Heart right ventricle (tissue), 16 donors: ENCODE measurements at regions not wholly inside any gene's neighbourhood (a gene's known extent, or its start where the extent isn't known, plus 50 kb on each side); places are given as distances from the start of the nearest gene placed in this dataset.

Experiments used
- ATAC-seq, 8 donors: fragments of 200-7000 bp; cut with Tn5 transposase; one replicate each; pipeline ENCODE4 v1.9.1; 2020; ENCODE audit warnings: mild to moderate bottlenecking in 8 of 8, moderate library complexity in 8 of 8, moderate number of reproducible peaks in 1 of 8
- DNase-seq, 2 donors: peaks; one replicate each; pipeline ENCODE4 v3.0.0-alpha.2; 2020
- H3K27ac ChIP-seq, 10 donors: fragments of 200-600 bp; sonication (generic) in 2 of 10; one replicate each; pipeline versions ENCODE4 v1.5.0 to v1.8.0; 2020 to 2022; ENCODE audit warnings: mild to moderate bottlenecking in 3 of 10
- H3K27me3 ChIP-seq, 7 donors: fragments of 200-600 bp; one replicate each; pipeline ENCODE4 v1.8.0; 2021 to 2022; ENCODE audit warnings: mild to moderate bottlenecking in 2 of 7
- H3K36me3 ChIP-seq, 9 donors: fragments of 200-600 bp; sonication (generic) in 1 of 9; one replicate each; pipeline versions ENCODE4 v1.5.0 to v1.8.0; 2020 to 2022; ENCODE audit warnings: mild to moderate bottlenecking in 2 of 9
- H3K4me1 ChIP-seq, 9 donors: fragments of 200-600 bp; sonication (generic) in 1 of 9; one replicate each; pipeline versions ENCODE4 v1.5.0 to v1.8.0; 2020 to 2022; ENCODE audit warnings: mild to moderate bottlenecking in 4 of 9
- H3K4me3 ChIP-seq, 10 donors: fragments of 200-600 bp; sonication (generic) in 2 of 10; one replicate each; pipeline versions ENCODE4 v1.5.0 to v1.8.0; 2020 to 2022; ENCODE audit warnings: mild to moderate bottlenecking in 7 of 10, moderate library complexity in 2 of 10
- H3K9me3 ChIP-seq, 11 donors: fragments of 200-600 bp in 10 of 11; sonication (generic) in 2 of 11; one replicate each; pipeline versions ENCODE4 v1.5.0 to v1.8.0; 2013 to 2022; ENCODE audit warnings: mild to moderate bottlenecking in 2 of 11, control low read depth in 1 of 11, moderate library complexity in 1 of 11
- WGBS, 2 donors: extraction: QIAGEN DNeasy Blood & Tissue Kit; methylation state at CpG; one replicate each; pipeline ENCODE4 v1.1.7; 2013; ENCODE audit warnings: inconsistent platforms in 1 of 2; 5-methylcytosine and 5-hydroxymethylcytosine counted together
- intact Hi-C, 10 donors: fragments of 100-400 bp; cut with DNase I; formaldehyde crosslinking; loops; one replicate each; pipeline versions ENCODE4 v1.11.1 to v1.14.2; 2022
- TF ChIP-seq, protein P1 (sequence below), 9 donors: fragments of 200-600 bp; sonication (generic) in 2 of 9; IDR thresholded peaks; one replicate each; pipeline versions ENCODE4 v1.5.0 to v1.8.0; 2021 to 2022; ENCODE audit warnings: antibody characterized with exemption in 9 of 9, mild to moderate bottlenecking in 5 of 9, moderate library complexity in 1 of 9
- donor health status: Arrhythmogenic right ventricular cardiomyopathy.
- donor health status: ischemic (EF 13 %, LVEDD 7.1; RV severe dilation, severe dysfunction).
- donor health status: healthy with polysubstance abuse.
- donor health status: DM: no; HTN: yes; CAD: no.
- donor health status: DM: no; HTN: no; CAD: no.
- donor health status: ischemic (EF 25% LVEDD 6.9; RV normal size, moderate dysfunction).
- donor health status: ischemic (EF 25% LVEDD 5.7; RV mildly dilated, moderate dysfunction).
- donor health status: healthy.
- donor health status: DM: yes; HTN: yes; CAD: no.
- donor health status: Ischemic cardiomyopathy.
- donor health status: ischemic (EF 35%, LVEDD 5.7; RV mildly dilated, moderate dysfunction).
- donor health status: nonischemic (EF 11% LVEDD 7.7; RV severe dilation, severe dysfunction).
- donor health status: DM: yes; HTN: yes; CAD: no.
- donor health status: PGD.
- donor health status: ischemic (EF 29% LVEDD 5.4; RV normal size, mild dysfunction).
- donor health status: nonischemic (EF 23%, LVEDD 6.1; RV moderate dilation, normal function).

- Histone ChIP-seq H3K36me3 (no peaks in the 10 kb centered on the region), H3K9me3 (peaks cover 0 to 32% (median 6%) of the 10 kb centered on the region in 11 donors), H3K27me3 (no peaks in the 10 kb centered on the region), H3K4me1 (peaks cover 0 to 9% (median 0%) of the 10 kb centered on the region in 9 donors), H3K27ac (no peak overlapping the region), H3K4me3 (no peak overlapping the region)
- 85 to 90% methylated on average over 2 of the region's 2 CpGs for WGBS, 2 donors
- no peak for ATAC-seq
- intact Hi-C loops = no loop called here
- no peak for DNase-seq
- TF ChIP-seq, protein P1, sequence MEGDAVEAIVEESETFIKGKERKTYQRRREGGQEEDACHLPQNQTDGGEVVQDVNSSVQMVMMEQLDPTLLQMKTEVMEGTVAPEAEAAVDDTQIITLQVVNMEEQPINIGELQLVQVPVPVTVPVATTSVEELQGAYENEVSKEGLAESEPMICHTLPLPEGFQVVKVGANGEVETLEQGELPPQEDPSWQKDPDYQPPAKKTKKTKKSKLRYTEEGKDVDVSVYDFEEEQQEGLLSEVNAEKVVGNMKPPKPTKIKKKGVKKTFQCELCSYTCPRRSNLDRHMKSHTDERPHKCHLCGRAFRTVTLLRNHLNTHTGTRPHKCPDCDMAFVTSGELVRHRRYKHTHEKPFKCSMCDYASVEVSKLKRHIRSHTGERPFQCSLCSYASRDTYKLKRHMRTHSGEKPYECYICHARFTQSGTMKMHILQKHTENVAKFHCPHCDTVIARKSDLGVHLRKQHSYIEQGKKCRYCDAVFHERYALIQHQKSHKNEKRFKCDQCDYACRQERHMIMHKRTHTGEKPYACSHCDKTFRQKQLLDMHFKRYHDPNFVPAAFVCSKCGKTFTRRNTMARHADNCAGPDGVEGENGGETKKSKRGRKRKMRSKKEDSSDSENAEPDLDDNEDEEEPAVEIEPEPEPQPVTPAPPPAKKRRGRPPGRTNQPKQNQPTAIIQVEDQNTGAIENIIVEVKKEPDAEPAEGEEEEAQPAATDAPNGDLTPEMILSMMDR (IDR thresholded peaks at IDR 0.05) = no peak
These were observed 402.6 kb upstream of the ZEB2 start for GRCh38 chr2:144922519-144922918.

GRCh38 chr2:144920755-144921530, 401.0 kb upstream of the ZEB2 start:
- no peaks in the 10 kb centered on the region for H3K27me3 ChIP-seq
- TF ChIP-seq, protein P1 (IDR thresholded peaks at IDR 0.05) = no peak
- H3K27ac ChIP-seq = no peak overlapping the region
- 93 to 94% methylated on average over 3 of the region's 3 CpGs for WGBS, 2 donors
- no peak overlapping the region for H3K4me3 ChIP-seq
- ATAC-seq (no peak), DNase-seq (no peak)
- H3K9me3 ChIP-seq = peaks cover 0 to 23% (median 4%) of the 10 kb centered on the region in 11 donors
- intact Hi-C loops = no loop called here
- H3K4me1 ChIP-seq = peaks cover 0 to 9% (median 0%) of the 10 kb centered on the region in 9 donors
- no peaks in the 10 kb centered on the region for H3K36me3 ChIP-seq

DNA sequence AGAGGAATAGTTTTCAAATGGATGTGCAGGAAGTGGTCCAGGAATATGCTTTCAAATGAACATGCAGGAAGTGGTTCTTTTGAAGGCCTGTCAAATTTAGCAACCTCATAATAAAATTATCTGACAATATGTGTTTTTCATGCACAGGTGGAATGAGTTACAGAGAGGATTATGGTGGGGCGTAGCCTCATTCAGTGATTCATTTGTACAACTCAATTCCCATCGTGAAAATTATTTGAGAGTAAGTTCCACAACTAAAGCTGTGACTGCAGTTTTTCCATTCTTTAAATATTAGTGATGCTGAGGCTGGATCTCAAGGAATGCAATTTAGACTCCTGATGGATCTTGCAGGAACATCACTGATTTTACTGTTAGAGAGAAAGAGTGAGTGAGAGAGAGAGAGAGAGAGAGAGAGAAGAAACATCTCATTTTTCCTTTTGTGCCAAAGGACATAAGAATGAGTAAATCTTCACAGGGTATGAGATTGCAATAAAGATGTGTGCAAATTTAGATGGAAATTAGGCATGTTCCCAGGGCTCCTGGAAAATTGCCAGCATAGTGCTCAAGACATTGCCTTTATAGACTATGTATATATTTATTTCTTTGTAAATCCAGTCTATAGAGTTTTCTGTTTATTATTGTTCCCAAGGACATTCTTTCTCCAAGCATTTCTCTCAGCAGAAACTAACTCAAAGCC, 394.9 kb upstream of the ZEB2 start:
- no peak overlapping the region for H3K27ac ChIP-seq
- no peaks in the 10 kb centered on the region for H3K27me3 ChIP-seq
- peaks cover 0 to 16% (median 0%) of the 10 kb centered on the region in 11 donors for H3K9me3 ChIP-seq
- DNase-seq (no peak), ATAC-seq (no peak)
- H3K36me3 ChIP-seq = no peaks in the 10 kb centered on the region
- TF ChIP-seq, protein P1 (IDR thresholded peaks at IDR 0.05) = no peak
- no peak overlapping the region for H3K4me3 ChIP-seq
- H3K4me1 ChIP-seq = no peaks in the 10 kb centered on the region
- intact Hi-C loops = no loop called here
- 48 to 72% methylated on average over 2 of the region's 2 CpGs for WGBS, 2 donors

DNA sequence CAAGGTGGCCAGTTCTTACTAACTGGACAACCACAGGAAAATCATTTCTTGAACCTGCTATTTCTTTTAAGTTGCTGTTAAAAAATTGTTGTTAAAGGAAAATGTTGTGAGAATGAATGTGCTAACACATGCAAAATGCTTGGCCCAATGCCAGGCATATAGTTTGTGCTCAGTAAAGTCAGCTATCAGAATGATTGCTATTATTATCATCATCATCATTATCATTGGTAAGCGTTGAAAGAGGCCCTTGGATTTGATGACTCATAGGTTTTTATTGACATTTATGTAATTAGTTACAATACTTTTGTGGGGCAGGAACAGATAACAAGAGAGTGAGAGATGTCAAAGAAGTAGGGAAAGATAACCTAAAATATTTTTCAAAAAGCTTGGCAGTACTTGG, 394.2 kb upstream of the ZEB2 start:
- no peak overlapping the region for H3K27ac ChIP-seq
- no peaks in the 10 kb centered on the region for H3K4me1 ChIP-seq
- TF ChIP-seq, protein P1 (IDR thresholded peaks at IDR 0.05) = no peak
- intact Hi-C loops = no loop called here
- no peak overlapping the region for H3K4me3 ChIP-seq
- H3K36me3 ChIP-seq = no peaks in the 10 kb centered on the region
- ATAC-seq = no peak
- DNase-seq = no peak
- peaks cover 0 to 16% (median 0%) of the 10 kb centered on the region in 11 donors for H3K9me3 ChIP-seq
- H3K27me3 ChIP-seq = no peaks in the 10 kb centered on the region
- WGBS, 2 donors = 52 to 73% methylated on average over 1 of the region's 1 CpG
